Breast epithelium (tissue), 3 donors: ENCODE measurements at regions not wholly inside any gene's neighbourhood (a gene's known extent, or its start where the extent isn't known, plus 50 kb on each side); places are given as distances from the start of the nearest gene placed in this dataset.

Experiments used
- POLR2A ChIP-seq: fragments of 450-650 bp; IDR thresholded peaks from one replicate; pipeline ENCODE4 v1.6.1; 2016; ENCODE audit warnings: antibody characterized with exemption, mild to moderate bottlenecking, moderate library complexity
- POLR2AphosphoS5 ChIP-seq, 3 donors: sonication (generic); formaldehyde crosslinking; IDR thresholded peaks; one replicate each; pipeline ENCODE4 v1.6.1; 2017; ENCODE audit warnings: antibody characterized with exemption in 3 of 3
- TF ChIP-seq, protein P1 (sequence below), 3 donors: fragments of 450-650 bp; IDR thresholded peaks; one replicate each; pipeline ENCODE4 v1.5.1; 2016 to 2017; ENCODE audit warnings: antibody characterized with exemption in 3 of 3, mild to moderate bottlenecking in 3 of 3, moderate library complexity in 3 of 3

DNA sequence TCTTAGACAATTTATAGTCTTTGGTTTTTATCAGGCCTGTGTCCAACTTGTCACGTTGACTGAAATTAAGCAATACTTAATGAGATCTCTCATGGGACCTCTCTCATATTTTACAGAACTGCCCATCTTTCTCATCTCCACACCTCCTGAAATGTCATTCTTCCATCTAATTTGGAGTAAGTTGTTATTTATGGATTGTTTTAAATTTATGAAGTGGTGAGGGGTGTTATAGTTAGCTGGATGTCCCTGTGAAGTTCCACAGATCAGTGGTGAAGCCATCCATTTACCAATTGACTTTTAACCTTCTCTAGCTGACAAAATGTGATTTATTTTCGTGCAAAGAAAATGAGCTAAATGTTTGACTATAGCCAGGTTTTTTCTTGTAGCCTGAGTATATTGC is 824.9 kb downstream of the KCNJ2 start:
- TF ChIP-seq, protein P1, sequence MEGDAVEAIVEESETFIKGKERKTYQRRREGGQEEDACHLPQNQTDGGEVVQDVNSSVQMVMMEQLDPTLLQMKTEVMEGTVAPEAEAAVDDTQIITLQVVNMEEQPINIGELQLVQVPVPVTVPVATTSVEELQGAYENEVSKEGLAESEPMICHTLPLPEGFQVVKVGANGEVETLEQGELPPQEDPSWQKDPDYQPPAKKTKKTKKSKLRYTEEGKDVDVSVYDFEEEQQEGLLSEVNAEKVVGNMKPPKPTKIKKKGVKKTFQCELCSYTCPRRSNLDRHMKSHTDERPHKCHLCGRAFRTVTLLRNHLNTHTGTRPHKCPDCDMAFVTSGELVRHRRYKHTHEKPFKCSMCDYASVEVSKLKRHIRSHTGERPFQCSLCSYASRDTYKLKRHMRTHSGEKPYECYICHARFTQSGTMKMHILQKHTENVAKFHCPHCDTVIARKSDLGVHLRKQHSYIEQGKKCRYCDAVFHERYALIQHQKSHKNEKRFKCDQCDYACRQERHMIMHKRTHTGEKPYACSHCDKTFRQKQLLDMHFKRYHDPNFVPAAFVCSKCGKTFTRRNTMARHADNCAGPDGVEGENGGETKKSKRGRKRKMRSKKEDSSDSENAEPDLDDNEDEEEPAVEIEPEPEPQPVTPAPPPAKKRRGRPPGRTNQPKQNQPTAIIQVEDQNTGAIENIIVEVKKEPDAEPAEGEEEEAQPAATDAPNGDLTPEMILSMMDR (IDR thresholded peaks at IDR 0.05): no peak
- no peak for TF ChIP-seq POLR2A
- no peak for TF ChIP-seq POLR2AphosphoS5 (IDR thresholded peaks at IDR 0.05)
